H9 (cell line): ENCODE measurements at regions not wholly inside any gene's neighbourhood (a gene's known extent, or its start where the extent isn't known, plus 50 kb on each side); places are given as distances from the start of the nearest gene placed in this dataset.

Experiments
- DNase-seq: peaks from one replicate; pipeline ENCODE4 v3.0.0-alpha.2; 2017
- H2AFZ ChIP-seq: one replicate; pipeline ENCODE4 v1.6.1; 2013; ENCODE audit warnings: mild to moderate bottlenecking, low read length, control low read depth, moderate library complexity
- H2AK5ac ChIP-seq: 2 replicates; pipeline ENCODE4 v1.6.1; 2013; ENCODE audit warnings: low read length, control low read depth, mixed read lengths; ENCODE audit not compliant: insufficient read length
- H2BK120ac ChIP-seq: one replicate; pipeline ENCODE4 v1.6.1; 2013; ENCODE audit warnings: low read depth, mild to moderate bottlenecking, low read length, control low read depth, inconsistent platforms; ENCODE audit not compliant: poor library complexity, severe bottlenecking
- H2BK12ac ChIP-seq: 2 replicates; pipeline ENCODE4 v1.6.1; 2013; ENCODE audit warnings: low read length, control low read depth, mixed read lengths, low read depth; ENCODE audit not compliant: insufficient read length
- H2BK15ac ChIP-seq: 2 replicates; pipeline ENCODE4 v1.6.1; 2013; ENCODE audit warnings: low read depth, low read length, control low read depth
- H2BK20ac ChIP-seq: one replicate; pipeline ENCODE4 v1.6.1; 2013; ENCODE audit warnings: low read depth, mild to moderate bottlenecking, low read length, control low read depth, inconsistent platforms; ENCODE audit not compliant: poor library complexity, severe bottlenecking
- H2BK5ac ChIP-seq: 2 replicates; pipeline ENCODE4 v1.6.1; 2013; ENCODE audit warnings: low read length, control low read depth, mixed read lengths; ENCODE audit not compliant: insufficient read length
- H3K14ac ChIP-seq: 2 replicates; pipeline ENCODE4 v1.6.1; 2013; ENCODE audit warnings: low read length, control low read depth; ENCODE audit not compliant: insufficient read depth
- H3K18ac ChIP-seq: 2 replicates; pipeline ENCODE4 v1.6.1; 2013; ENCODE audit warnings: low read depth, mild to moderate bottlenecking, mixed read lengths, low read length, control low read depth; ENCODE audit not compliant: insufficient read length
- H3K23ac ChIP-seq: 2 replicates; pipeline ENCODE4 v1.6.1; 2013; ENCODE audit warnings: low read length, control low read depth, mixed read lengths, low read depth; ENCODE audit not compliant: insufficient read length
- H3K23me2 ChIP-seq: 2 replicates; pipeline ENCODE4 v1.6.1; 2013; ENCODE audit warnings: low read depth, mild to moderate bottlenecking, mixed read lengths, low read length, control low read depth; ENCODE audit not compliant: insufficient read length, poor library complexity, severe bottlenecking
- H3K27ac ChIP-seq: 2 replicates; pipeline ENCODE4 v1.5.1; 2013; ENCODE audit warnings: low read length, control low read depth, mixed read lengths, low read depth; ENCODE audit not compliant: insufficient read length
- H3K27me3 ChIP-seq: 2 replicates; pipeline ENCODE4 v1.6.1; 2013; ENCODE audit warnings: low read length, control low read depth, inconsistent platforms; ENCODE audit not compliant: insufficient read depth
- H3K4ac ChIP-seq: 2 replicates; pipeline ENCODE4 v1.6.1; 2013; ENCODE audit warnings: low read depth, mild to moderate bottlenecking, control low read depth, inconsistent platforms, low read length, moderate library complexity
- H3K4me1 ChIP-seq: 2 replicates; pipeline ENCODE4 v1.6.1; 2013; ENCODE audit warnings: low read length, control low read depth, inconsistent platforms; ENCODE audit not compliant: insufficient read depth
- H3K4me2 ChIP-seq: 2 replicates; pipeline ENCODE4 v1.6.1; 2013; ENCODE audit warnings: low read length, control low read depth, mixed read lengths; ENCODE audit not compliant: insufficient read length, insufficient read depth
- H3K56ac ChIP-seq: 2 replicates; pipeline ENCODE4 v1.6.1; 2013; ENCODE audit warnings: low read depth, mild to moderate bottlenecking, mixed read lengths, low read length, control low read depth; ENCODE audit not compliant: insufficient read length
- H3K79me1 ChIP-seq: 2 replicates; pipeline ENCODE4 v1.6.1; 2013; ENCODE audit warnings: low read depth, mild to moderate bottlenecking, moderate library complexity, low read length, control low read depth, inconsistent platforms; ENCODE audit not compliant: insufficient read depth, poor library complexity, severe bottlenecking
- H3K79me2 ChIP-seq: 2 replicates; pipeline ENCODE4 v1.6.1; 2013; ENCODE audit warnings: low read length, control low read depth, inconsistent platforms; ENCODE audit not compliant: insufficient read depth
- H3K9ac ChIP-seq: 2 replicates; pipeline ENCODE4 v1.6.1; 2013; ENCODE audit warnings: low read length, control low read depth, mixed read lengths; ENCODE audit not compliant: insufficient read length; ENCODE audit errors: extremely low read depth
- H3K9me3 ChIP-seq: one replicate; pipeline ENCODE4 v1.6.1; 2013; ENCODE audit warnings: low read depth, low read length, inconsistent platforms; ENCODE audit not compliant: control insufficient read depth
- H3T11ph ChIP-seq: one replicate; pipeline ENCODE4 v1.6.1; 2013; ENCODE audit warnings: mild to moderate bottlenecking, low read length, control low read depth, inconsistent platforms
- H4K20me1 ChIP-seq: one replicate; pipeline ENCODE4 v1.6.1; 2013; ENCODE audit not compliant: control insufficient read depth, insufficient read length, insufficient read depth
- H4K5ac ChIP-seq: 2 replicates; pipeline ENCODE4 v1.6.1; 2013; ENCODE audit warnings: low read depth, mild to moderate bottlenecking, mixed read lengths, low read length, control low read depth; ENCODE audit not compliant: insufficient read length
- H4K8ac ChIP-seq: replicated peaks from 2 replicates; pipeline ENCODE4 v1.6.1; 2013; ENCODE audit warnings: low read length, control low read depth, mixed read lengths, low read depth; ENCODE audit not compliant: insufficient read length
- H4K91ac ChIP-seq: 2 replicates; pipeline ENCODE4 v1.6.1; 2013; ENCODE audit warnings: low read depth, mild to moderate bottlenecking, moderate library complexity, mixed read lengths, low read length, control low read depth; ENCODE audit not compliant: insufficient read length
- H3K27ac Mint-ChIP-seq, 3 experiments: 2 replicates in 2 of 3; 3 replicates in 1 of 3; pipeline ENCODE4 v1.8.0; 2020 to 2021; ENCODE audit warnings: mixed read lengths in 3 of 3, mild to moderate bottlenecking in 1 of 3, moderate library complexity in 1 of 3
- H3K27me3 Mint-ChIP-seq: 2 replicates; pipeline ENCODE4 v1.8.0; 2021; ENCODE audit warnings: low read depth, mild to moderate bottlenecking, moderate library complexity, mixed read lengths
- H3K36me3 Mint-ChIP-seq, 3 experiments: 2 replicates in 2 of 3; 3 replicates in 1 of 3; pipeline ENCODE4 v1.8.0; 2020 to 2021; ENCODE audit warnings: low read depth in 3 of 3, mixed read lengths in 3 of 3; ENCODE audit not compliant: insufficient read depth in 1 of 3
- H3K4me1 Mint-ChIP-seq, 2 experiments: 2 replicates each; pipeline ENCODE4 v1.8.0; 2020; ENCODE audit warnings: mixed read lengths in 2 of 2
- H3K4me3 Mint-ChIP-seq, 2 experiments: 2 replicates in 1 of 2; 3 replicates in 1 of 2; pipeline ENCODE4 v1.8.0; 2020 to 2021; ENCODE audit warnings: mild to moderate bottlenecking in 2 of 2, mixed read lengths in 2 of 2, moderate library complexity in 1 of 2
- H3K9me3 Mint-ChIP-seq, 2 experiments: 2 replicates in 1 of 2; 3 replicates in 1 of 2; pipeline ENCODE4 v1.8.0; 2020; ENCODE audit warnings: mild to moderate bottlenecking in 2 of 2, mixed read lengths in 2 of 2, moderate library complexity in 1 of 2
- CTCF ChIP-seq: fragments of 200-600 bp; sonication (generic); conservative IDR thresholded peaks from 3 replicates; pipeline ENCODE4 v1.8.0; 2021; ENCODE audit warnings: antibody characterized with exemption, mild to moderate bottlenecking
- WGBS: extraction: QIAGEN DNeasy Blood & Tissue Kit; methylation state at CpG from one replicate; pipeline ENCODE4 v1.1.7; 2013; ENCODE audit warnings: missing lambda C conversion rate, low lambda C conversion rate, mixed read lengths; ENCODE audit not compliant: insufficient read length; ENCODE audit errors: extremely low coverage; 5-methylcytosine and 5-hydroxymethylcytosine counted together

- Histone ChIP-seq H3K4me2 (no peak overlapping the region), H3K9me3 (no peaks in the 10 kb centered on the region), H2BK12ac (no peak overlapping the region), H2BK20ac (no peak overlapping the region), H3K18ac (no peak overlapping the region), H3K79me1 (no peaks in the 10 kb centered on the region), H2AK5ac (no peak overlapping the region), H4K5ac (no peak overlapping the region), H3T11ph (no peak overlapping the region), H2BK15ac (no peak overlapping the region), H3K4me1 (no peaks in the 10 kb centered on the region), H2BK120ac (no peak overlapping the region), H4K8ac (no peak overlapping the region), H3K23ac (no peak overlapping the region), H4K20me1 (no peaks in the 10 kb centered on the region), H2AFZ (no peak overlapping the region), H3K23me2 (no peaks in the 10 kb centered on the region), H4K91ac (no peak overlapping the region), H3K14ac (no peak overlapping the region), H3K9ac (no peak overlapping the region), H3K27ac (no peak overlapping the region), H2BK5ac (no peak overlapping the region), H3K79me2 (no peaks in the 10 kb centered on the region), H3K56ac (no peak overlapping the region), H3K27me3 (no peaks in the 10 kb centered on the region), H3K4ac (no peak overlapping the region)
- no peaks in the 10 kb centered on the region for H3K9me3 Mint-ChIP-seq
- TF ChIP-seq CTCF = no peak
- WGBS = no CpG with 5 or more reads among the region's 4 CpGs
- H3K4me1 Mint-ChIP-seq = no peaks in the 10 kb centered on the region
- no peaks in the 10 kb centered on the region for H3K27me3 Mint-ChIP-seq
- H3K36me3 Mint-ChIP-seq = no peaks in the 10 kb centered on the region; a peak in 1 of 7 replicates
- no peak overlapping the region for H3K4me3 Mint-ChIP-seq
- no peak for DNase-seq
- no peak overlapping the region for H3K27ac Mint-ChIP-seq
Measured at GRCh38 chr6:113102761-113103160, 754.4 kb upstream of the MARCKS start.
